ENCODE measurements at regions not wholly inside any gene's neighbourhood (a gene's known extent, or its start where the extent isn't known, plus 50 kb on each side); places are given as distances from the start of the nearest gene placed in this dataset.
"Not testable (repeated sequence)": the region's sequence is repeated elsewhere in the genome, so short reads cannot be mapped to it uniquely, and the experiment has no call there.

DNA sequence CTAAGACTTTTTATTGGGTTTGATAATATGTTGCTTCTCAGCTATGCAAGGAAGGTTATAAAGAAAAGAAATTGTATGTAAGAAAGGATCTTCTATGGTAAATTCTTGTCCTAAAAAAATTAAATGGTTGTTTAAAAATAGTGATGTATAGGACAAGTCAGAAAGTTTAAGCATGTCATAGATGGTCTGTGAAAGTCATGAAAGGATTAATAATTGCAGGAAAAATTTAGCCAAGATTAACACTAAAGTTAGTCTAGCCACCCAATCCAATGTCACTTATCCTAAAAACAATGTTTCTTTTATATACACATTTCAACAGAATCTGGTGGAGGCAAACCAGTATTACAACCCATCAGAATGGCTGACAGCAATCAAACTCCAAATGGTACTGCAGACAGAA is 1046.7 kb upstream of the SLC39A10 start:
- DNase-seq, result no peak

DNA sequence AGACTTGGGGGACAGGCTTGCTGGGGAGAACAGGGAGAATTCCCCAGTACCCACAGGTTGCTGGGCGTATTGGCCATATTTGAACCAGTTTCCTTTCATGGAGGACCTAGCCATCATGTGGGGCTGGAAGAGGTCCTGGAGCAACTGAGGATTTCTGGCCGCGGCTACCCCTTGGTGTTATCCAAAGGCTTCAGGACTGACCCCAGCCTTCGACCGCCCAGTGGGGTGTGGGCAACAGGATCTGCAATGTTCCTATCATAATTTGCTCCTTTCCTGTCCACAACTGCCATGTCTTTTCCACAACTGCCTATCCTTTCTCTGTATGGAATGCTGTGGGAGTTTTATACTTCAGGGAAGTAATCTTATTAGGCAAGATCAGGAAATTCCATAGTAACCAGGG is 1053.6 kb upstream of the SLC39A10 start:
- no peak for DNase-seq

GRCh38 chr2:194602750-194603149 is 1054.3 kb upstream of the SLC39A10 start:
- DNase-seq, result no peak

DNA sequence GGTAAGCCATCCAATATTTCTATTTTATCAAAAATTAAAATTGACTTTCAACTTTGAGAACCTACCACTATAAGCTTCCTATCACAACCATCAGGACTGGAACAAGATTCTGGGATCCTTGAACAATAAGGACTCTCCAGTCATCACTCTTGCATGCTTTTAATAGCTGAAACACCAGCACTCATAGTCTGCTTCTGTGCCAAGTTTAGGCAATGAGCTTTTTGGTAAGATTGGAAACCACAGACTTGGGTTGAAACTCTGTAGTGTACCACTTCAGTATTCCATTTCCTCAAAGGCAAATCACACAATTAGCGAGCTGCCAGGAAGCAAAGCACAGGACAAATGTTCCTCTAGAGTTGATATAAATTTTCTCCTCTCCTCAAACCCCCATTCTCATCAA is 1065.8 kb upstream of the SLC39A10 start:
- no peak for DNase-seq

DNA sequence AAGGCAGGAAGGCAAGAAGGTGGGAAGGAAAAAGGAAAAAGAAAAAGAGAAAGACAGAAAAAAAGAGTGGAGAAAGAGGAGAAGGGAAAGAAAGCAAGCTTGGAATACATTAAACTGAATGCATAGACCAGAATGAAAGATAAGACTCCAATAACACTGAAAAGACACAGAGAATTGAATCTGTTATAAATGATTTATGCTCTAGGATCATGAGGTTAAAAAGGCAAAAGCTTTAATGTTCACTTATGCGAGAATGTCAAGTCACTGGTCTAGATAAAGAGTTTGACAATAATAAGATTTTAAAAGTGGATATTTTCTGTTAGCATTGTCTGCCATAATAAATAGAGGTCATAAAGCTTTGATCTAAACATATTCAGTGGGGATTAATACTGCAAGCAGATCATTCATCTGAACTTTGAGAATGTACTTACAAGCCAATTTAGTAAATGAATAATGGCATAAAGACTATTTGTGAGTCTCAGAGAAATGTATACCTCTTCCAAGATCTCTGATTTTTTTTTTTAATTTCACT is 1069.2 kb upstream of the SLC39A10 start:
- no peak for DNase-seq

DNA sequence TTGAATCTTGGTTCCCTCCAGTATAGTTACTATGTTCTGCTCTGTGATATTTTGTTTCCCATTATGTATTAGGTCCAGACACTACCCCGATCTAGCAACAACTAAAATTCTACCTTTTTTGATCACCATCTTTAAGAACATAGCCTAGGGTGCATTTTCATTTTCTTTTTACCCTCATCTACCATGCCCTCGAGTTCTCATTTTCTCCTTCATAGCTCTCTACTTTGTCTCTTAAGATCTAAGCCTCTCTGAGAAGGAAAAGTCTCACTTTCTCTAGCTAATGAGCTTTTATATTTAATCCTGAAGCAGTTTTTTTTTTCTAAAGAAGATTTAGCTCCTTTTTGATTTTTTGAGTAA is 1089.4 kb upstream of the SLC39A10 start:
- DNase-seq, result no peak

DNA sequence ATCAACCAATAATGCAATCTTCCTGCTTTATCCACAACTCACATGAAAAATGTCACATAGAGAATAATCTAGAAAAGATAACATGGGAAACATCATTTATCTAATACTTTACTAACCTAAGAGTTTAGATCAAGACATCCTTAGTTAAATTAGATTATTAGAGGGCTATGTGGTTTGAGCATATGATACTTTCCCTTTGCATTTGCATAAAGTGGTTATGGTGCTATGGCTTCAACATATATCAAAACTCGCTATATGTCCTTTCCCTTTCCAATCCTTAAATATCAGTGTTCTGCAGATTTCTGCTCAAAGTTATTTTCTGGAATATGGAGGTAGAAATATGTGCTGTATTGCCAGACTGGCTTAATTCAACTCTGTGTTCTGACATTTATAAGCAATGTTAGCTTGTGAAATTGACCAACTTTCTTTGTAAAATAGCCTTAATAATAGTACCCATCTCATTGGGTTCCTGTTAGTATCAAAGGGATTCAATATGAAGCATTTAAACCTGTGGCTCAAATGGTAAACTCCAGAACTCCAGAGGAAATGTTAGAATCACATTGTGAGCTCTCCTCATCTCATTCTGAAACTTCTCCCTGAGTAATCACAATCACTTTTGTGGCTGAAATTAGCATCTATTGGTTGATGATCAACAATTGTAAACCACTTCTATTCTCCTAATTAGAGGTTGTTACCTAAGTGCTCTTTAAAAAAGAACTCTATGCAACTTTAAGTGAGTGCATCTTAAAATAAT is 1089.9 kb upstream of the SLC39A10 start:
- DNase-seq, result no peak

DNA sequence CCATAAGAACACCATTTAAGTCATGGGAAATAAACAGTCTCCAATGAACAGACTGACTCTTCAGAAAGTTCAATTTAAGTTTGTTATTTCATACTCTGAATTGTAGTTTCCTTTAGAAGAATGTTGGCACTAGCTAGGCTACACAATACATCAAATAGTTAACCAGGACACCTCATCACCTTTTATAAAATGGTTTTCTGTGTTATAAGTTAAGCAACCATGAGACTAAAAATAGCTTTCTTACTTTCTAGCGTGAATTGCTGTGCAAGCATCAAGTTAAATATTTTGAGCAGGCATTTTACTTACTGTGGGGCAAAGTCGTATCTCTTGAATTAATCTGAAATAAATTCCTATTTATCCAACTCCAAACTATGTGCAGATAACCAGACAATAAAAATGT is 1092.6 kb upstream of the SLC39A10 start:
- DNase-seq, result no peak

DNA sequence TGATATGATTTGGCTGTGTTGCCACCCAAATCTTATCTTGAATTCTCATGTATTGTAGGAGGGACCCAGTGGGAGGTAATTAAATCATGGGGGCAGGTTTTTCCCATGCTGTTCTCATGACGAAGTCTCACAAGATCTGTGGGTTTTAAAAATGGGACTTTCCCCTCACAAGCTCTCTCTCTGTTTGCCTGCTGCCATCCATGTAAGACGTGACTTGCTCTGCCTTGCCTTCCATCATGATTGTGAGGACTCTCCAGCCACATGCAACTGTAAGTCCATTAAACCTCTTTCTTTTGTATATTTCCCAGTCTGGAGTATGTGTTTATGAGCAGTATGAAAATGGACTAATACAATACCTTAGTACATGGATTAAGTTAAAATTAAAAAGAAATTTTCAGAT is 1094.7 kb upstream of the SLC39A10 start:
- DNase-seq, result no peak

- DNase-seq, result no peak
Observed at GRCh38 chr2:194559964-194560363, 1097.1 kb upstream of the SLC39A10 start.

GRCh38 chr2:194559523-194559922 is 1097.5 kb upstream of the SLC39A10 start:
- no peak for DNase-seq

DNA sequence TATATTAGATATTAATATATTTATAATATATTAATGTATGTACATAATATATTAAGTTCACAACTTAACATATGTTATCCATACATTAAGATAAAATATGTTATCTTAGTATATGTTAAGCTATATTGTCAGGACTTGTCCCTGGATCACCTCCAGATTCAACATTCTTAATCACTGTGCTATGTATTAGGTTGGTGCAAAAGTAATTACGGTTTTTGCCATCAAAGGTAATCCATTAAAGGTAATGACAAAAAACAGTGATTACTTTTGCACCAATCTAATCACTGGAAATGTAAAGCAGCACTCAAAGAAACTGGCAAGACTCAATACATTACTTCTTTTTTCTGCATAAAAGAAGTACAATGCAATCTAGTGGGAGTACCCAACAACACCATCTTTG is 1099.0 kb upstream of the SLC39A10 start:
- no peak for DNase-seq

DNA sequence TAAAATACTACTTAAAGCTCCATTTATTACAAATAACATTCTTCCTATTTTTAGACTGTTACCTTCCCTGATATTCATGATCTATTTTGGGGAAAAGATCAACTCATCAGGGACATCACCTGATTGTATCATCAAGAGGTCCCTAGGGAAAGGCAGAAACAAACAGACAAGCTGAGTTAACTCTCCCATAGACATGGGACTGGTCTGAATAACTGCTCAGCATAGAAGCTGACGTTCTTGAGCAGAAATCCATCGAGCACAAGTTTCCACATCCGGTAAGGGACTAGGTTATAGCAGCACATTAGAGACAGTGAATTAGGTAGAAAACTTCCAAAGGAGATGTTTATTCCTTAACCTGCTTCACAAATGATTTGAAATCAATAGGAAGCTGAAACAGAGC is 1100.4 kb upstream of the SLC39A10 start:
- no peak for DNase-seq

DNA sequence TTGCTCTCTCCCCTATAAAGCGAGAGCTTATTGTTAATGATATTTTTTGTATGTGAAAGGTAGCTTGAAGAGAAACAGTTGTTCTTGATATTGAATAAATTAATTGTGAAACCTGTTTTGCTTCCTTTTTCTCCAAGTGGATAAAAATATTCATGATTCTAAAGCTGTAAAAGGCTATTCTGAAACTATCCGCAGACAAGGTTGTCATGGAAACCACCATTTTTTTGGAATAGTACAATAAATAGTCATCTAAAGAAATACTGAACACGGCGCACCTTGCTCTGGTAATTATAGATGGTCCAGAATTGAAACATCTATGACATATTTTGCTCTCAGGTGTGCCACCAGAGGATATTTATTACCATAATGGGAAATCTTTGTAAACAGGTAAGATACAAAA is 1103.0 kb upstream of the SLC39A10 start:
- DNase-seq, result no peak

DNA sequence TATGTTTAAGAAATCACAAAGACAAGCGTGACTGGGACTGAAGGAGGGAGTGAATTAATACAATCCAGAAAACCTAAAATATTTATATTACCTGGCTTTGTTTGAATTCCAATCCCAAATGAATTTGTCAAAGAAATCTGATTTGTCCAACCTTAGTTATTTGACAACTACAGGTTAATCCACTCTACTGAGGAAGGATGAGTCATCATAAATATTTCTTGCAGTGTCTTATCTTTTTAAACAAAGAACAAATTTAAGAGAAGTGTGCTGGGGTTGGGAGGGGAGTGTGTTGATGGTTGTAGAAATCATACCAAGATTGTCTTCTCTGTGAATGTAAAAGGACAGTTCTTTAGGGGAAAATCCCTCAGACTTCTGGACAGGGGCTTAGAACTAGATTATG is 1106.3 kb upstream of the SLC39A10 start:
- no peak for DNase-seq

DNA sequence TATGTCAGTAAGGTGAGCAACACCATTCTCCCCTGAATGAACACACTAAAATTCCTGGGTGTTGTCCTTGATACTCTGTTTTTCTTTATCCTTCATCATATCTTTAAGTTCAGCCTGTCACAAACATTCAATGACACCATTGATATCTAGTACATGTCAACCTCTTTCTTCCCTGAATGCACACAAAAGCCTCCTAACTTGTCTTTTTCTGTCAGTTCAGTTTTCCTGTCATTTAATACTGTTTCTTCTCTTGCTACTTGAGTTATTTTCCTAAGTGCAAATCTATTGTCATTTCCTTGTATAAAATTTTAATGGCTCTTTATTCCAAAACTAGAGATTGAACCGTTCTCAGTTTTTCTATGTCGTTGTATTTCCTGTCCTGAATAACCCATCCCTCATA is 1107.6 kb upstream of the SLC39A10 start:
- no peak for DNase-seq

DNA sequence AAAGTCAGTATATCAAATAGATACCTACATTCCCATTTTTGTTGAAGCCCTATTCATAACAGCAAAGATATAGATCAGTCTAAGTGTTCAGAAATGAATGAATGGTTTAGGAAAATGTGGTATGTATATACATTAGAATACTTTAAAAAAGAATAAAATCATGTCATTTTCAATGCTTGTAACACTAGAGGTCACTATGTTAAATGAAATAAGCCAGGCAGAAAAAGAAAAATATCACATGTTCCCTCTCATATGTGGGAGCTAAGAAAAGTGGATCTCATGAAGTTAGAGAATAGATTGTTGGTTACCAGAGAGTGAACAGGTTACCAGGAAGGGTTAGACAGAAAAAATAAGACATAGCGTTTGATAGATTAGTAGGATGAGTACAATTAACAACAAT is 1111.0 kb upstream of the SLC39A10 start:
- DNase-seq, result no peak

- no peak for DNase-seq
Observed at GRCh38 chr2:194539425-194539824, 1117.6 kb upstream of the SLC39A10 start.

GRCh38 chr2:194526121-194526520 is 1130.9 kb upstream of the SLC39A10 start:
- no peak for DNase-seq

DNA sequence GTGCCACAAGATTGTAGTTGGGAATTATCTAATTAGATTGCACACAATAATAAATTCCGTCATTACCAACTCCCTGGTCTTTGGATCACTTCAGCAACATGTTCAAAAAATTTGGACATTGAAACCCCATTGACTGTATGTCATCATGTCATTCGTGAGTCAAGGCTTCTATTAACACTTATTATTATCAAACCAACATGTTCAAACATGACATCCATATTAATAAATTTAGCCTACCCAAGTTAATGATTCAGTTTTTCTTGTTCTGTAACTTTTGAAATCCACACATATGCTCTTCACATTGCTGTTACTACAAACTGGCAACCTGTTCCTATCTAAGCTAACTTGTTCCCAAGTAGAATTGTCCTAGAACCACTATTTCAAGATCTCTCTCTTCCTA is 1142.7 kb upstream of the SLC39A10 start:
- peak in 1 of 5 donors; percentile 0 for DNase-seq

GRCh38 chr2:194511070-194511469 is 1146.0 kb upstream of the SLC39A10 start:
- not testable (repeated sequence) for DNase-seq

GRCh38 chr2:194504876-194505275 is 1152.2 kb upstream of the SLC39A10 start:
- DNase-seq, result not testable (repeated sequence)

- DNase-seq, result no peak
Observed at GRCh38 chr2:194495046-194495445, 1162.0 kb upstream of the SLC39A10 start.

- DNase-seq, result no peak
Observed at GRCh38 chr2:194494401-194494800, 1162.6 kb upstream of the SLC39A10 start.
